ENCODE measurements at regions not wholly inside any gene's neighbourhood (a gene's known extent, or its start where the extent isn't known, plus 50 kb on each side); places are given as distances from the start of the nearest gene placed in this dataset.

DNA sequence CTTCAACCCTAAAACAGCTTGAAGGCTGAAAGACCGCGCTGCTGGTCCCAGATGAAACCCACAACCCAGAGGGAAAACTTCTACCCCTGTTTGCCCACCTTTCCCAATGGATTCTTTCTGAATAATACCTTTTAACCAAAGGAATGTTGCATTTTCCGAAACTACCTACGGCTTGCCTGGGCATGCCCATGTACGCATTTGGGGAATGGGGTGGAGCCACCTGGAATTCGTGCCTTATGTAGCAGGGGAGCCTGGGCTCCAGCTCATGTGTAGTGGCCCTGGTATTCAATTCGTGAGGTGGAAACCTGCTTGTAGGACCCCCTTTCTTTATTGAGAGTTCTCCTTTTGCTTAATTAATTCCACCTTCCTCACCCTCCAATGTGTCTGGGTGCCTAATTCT, 256.6 kb upstream of the RGS18 start:
- TF ChIP-seq, protein P1, sequence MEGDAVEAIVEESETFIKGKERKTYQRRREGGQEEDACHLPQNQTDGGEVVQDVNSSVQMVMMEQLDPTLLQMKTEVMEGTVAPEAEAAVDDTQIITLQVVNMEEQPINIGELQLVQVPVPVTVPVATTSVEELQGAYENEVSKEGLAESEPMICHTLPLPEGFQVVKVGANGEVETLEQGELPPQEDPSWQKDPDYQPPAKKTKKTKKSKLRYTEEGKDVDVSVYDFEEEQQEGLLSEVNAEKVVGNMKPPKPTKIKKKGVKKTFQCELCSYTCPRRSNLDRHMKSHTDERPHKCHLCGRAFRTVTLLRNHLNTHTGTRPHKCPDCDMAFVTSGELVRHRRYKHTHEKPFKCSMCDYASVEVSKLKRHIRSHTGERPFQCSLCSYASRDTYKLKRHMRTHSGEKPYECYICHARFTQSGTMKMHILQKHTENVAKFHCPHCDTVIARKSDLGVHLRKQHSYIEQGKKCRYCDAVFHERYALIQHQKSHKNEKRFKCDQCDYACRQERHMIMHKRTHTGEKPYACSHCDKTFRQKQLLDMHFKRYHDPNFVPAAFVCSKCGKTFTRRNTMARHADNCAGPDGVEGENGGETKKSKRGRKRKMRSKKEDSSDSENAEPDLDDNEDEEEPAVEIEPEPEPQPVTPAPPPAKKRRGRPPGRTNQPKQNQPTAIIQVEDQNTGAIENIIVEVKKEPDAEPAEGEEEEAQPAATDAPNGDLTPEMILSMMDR (IDR thresholded peaks at IDR 0.05; ENCODE audit: borderline replicate concordance, extremely low read depth, low read length, poor library complexity, severe bottlenecking) = no peak
- no peak for TF ChIP-seq EZH2 (IDR thresholded peaks at IDR 0.05; ENCODE audit: borderline replicate concordance, low read depth, low read length, severe bottlenecking)
